ENCODE measurements at regions not wholly inside any gene's neighbourhood (a gene's known extent, or its start where the extent isn't known, plus 50 kb on each side); places are given as distances from the start of the nearest gene placed in this dataset.

GRCh38 chr3:59339818-59340217 lies 290.0 kb upstream of the CFAP20DC start:
- TF ChIP-seq POLR2AphosphoS5 (IDR thresholded peaks at IDR 0.05; ENCODE audit: low read depth, low read length) = no peak
- TF ChIP-seq POLR2A (IDR thresholded peaks at IDR 0.05; ENCODE audit: low read depth, low read length) = no peak
- no peak for TF ChIP-seq TAF1 (IDR thresholded peaks at IDR 0.05; ENCODE audit: borderline replicate concordance, low read depth, low read length)

All from GM12892 (cell line).